H9 (cell line): ENCODE measurements at regions not wholly inside any gene's neighbourhood (a gene's known extent, or its start where the extent isn't known, plus 50 kb on each side); places are given as distances from the start of the nearest gene placed in this dataset.

Experiments
- DNase-seq: peaks from one replicate; pipeline ENCODE4 v3.0.0-alpha.2; 2017
- H2AFZ ChIP-seq: one replicate; pipeline ENCODE4 v1.6.1; 2013; ENCODE audit warnings: mild to moderate bottlenecking, low read length, control low read depth, moderate library complexity
- H2AK5ac ChIP-seq: 2 replicates; pipeline ENCODE4 v1.6.1; 2013; ENCODE audit warnings: low read length, control low read depth, mixed read lengths; ENCODE audit not compliant: insufficient read length
- H2BK120ac ChIP-seq: one replicate; pipeline ENCODE4 v1.6.1; 2013; ENCODE audit warnings: low read depth, mild to moderate bottlenecking, low read length, control low read depth, inconsistent platforms; ENCODE audit not compliant: poor library complexity, severe bottlenecking
- H2BK12ac ChIP-seq: 2 replicates; pipeline ENCODE4 v1.6.1; 2013; ENCODE audit warnings: low read length, control low read depth, mixed read lengths, low read depth; ENCODE audit not compliant: insufficient read length
- H2BK15ac ChIP-seq: 2 replicates; pipeline ENCODE4 v1.6.1; 2013; ENCODE audit warnings: low read depth, low read length, control low read depth
- H2BK20ac ChIP-seq: one replicate; pipeline ENCODE4 v1.6.1; 2013; ENCODE audit warnings: low read depth, mild to moderate bottlenecking, low read length, control low read depth, inconsistent platforms; ENCODE audit not compliant: poor library complexity, severe bottlenecking
- H2BK5ac ChIP-seq: 2 replicates; pipeline ENCODE4 v1.6.1; 2013; ENCODE audit warnings: low read length, control low read depth, mixed read lengths; ENCODE audit not compliant: insufficient read length
- H3K14ac ChIP-seq: 2 replicates; pipeline ENCODE4 v1.6.1; 2013; ENCODE audit warnings: low read length, control low read depth; ENCODE audit not compliant: insufficient read depth
- H3K18ac ChIP-seq: 2 replicates; pipeline ENCODE4 v1.6.1; 2013; ENCODE audit warnings: low read depth, mild to moderate bottlenecking, mixed read lengths, low read length, control low read depth; ENCODE audit not compliant: insufficient read length
- H3K23ac ChIP-seq: 2 replicates; pipeline ENCODE4 v1.6.1; 2013; ENCODE audit warnings: low read length, control low read depth, mixed read lengths, low read depth; ENCODE audit not compliant: insufficient read length
- H3K23me2 ChIP-seq: 2 replicates; pipeline ENCODE4 v1.6.1; 2013; ENCODE audit warnings: low read depth, mild to moderate bottlenecking, mixed read lengths, low read length, control low read depth; ENCODE audit not compliant: insufficient read length, poor library complexity, severe bottlenecking
- H3K27ac ChIP-seq: 2 replicates; pipeline ENCODE4 v1.5.1; 2013; ENCODE audit warnings: low read length, control low read depth, mixed read lengths, low read depth; ENCODE audit not compliant: insufficient read length
- H3K27me3 ChIP-seq: 2 replicates; pipeline ENCODE4 v1.6.1; 2013; ENCODE audit warnings: low read length, control low read depth, inconsistent platforms; ENCODE audit not compliant: insufficient read depth
- H3K4ac ChIP-seq: 2 replicates; pipeline ENCODE4 v1.6.1; 2013; ENCODE audit warnings: low read depth, mild to moderate bottlenecking, control low read depth, inconsistent platforms, low read length, moderate library complexity
- H3K4me1 ChIP-seq: 2 replicates; pipeline ENCODE4 v1.6.1; 2013; ENCODE audit warnings: low read length, control low read depth, inconsistent platforms; ENCODE audit not compliant: insufficient read depth
- H3K4me2 ChIP-seq: 2 replicates; pipeline ENCODE4 v1.6.1; 2013; ENCODE audit warnings: low read length, control low read depth, mixed read lengths; ENCODE audit not compliant: insufficient read length, insufficient read depth
- H3K56ac ChIP-seq: 2 replicates; pipeline ENCODE4 v1.6.1; 2013; ENCODE audit warnings: low read depth, mild to moderate bottlenecking, mixed read lengths, low read length, control low read depth; ENCODE audit not compliant: insufficient read length
- H3K79me1 ChIP-seq: 2 replicates; pipeline ENCODE4 v1.6.1; 2013; ENCODE audit warnings: low read depth, mild to moderate bottlenecking, moderate library complexity, low read length, control low read depth, inconsistent platforms; ENCODE audit not compliant: insufficient read depth, poor library complexity, severe bottlenecking
- H3K79me2 ChIP-seq: 2 replicates; pipeline ENCODE4 v1.6.1; 2013; ENCODE audit warnings: low read length, control low read depth, inconsistent platforms; ENCODE audit not compliant: insufficient read depth
- H3K9ac ChIP-seq: 2 replicates; pipeline ENCODE4 v1.6.1; 2013; ENCODE audit warnings: low read length, control low read depth, mixed read lengths; ENCODE audit not compliant: insufficient read length; ENCODE audit errors: extremely low read depth
- H3K9me3 ChIP-seq: one replicate; pipeline ENCODE4 v1.6.1; 2013; ENCODE audit warnings: low read depth, low read length, inconsistent platforms; ENCODE audit not compliant: control insufficient read depth
- H3T11ph ChIP-seq: one replicate; pipeline ENCODE4 v1.6.1; 2013; ENCODE audit warnings: mild to moderate bottlenecking, low read length, control low read depth, inconsistent platforms
- H4K20me1 ChIP-seq: one replicate; pipeline ENCODE4 v1.6.1; 2013; ENCODE audit not compliant: control insufficient read depth, insufficient read length, insufficient read depth
- H4K5ac ChIP-seq: 2 replicates; pipeline ENCODE4 v1.6.1; 2013; ENCODE audit warnings: low read depth, mild to moderate bottlenecking, mixed read lengths, low read length, control low read depth; ENCODE audit not compliant: insufficient read length
- H4K8ac ChIP-seq: replicated peaks from 2 replicates; pipeline ENCODE4 v1.6.1; 2013; ENCODE audit warnings: low read length, control low read depth, mixed read lengths, low read depth; ENCODE audit not compliant: insufficient read length
- H4K91ac ChIP-seq: 2 replicates; pipeline ENCODE4 v1.6.1; 2013; ENCODE audit warnings: low read depth, mild to moderate bottlenecking, moderate library complexity, mixed read lengths, low read length, control low read depth; ENCODE audit not compliant: insufficient read length
- H3K27ac Mint-ChIP-seq, 3 experiments: 2 replicates in 2 of 3; 3 replicates in 1 of 3; pipeline ENCODE4 v1.8.0; 2020 to 2021; ENCODE audit warnings: mixed read lengths in 3 of 3, mild to moderate bottlenecking in 1 of 3, moderate library complexity in 1 of 3
- H3K27me3 Mint-ChIP-seq: 2 replicates; pipeline ENCODE4 v1.8.0; 2021; ENCODE audit warnings: low read depth, mild to moderate bottlenecking, moderate library complexity, mixed read lengths
- H3K36me3 Mint-ChIP-seq, 3 experiments: 2 replicates in 2 of 3; 3 replicates in 1 of 3; pipeline ENCODE4 v1.8.0; 2020 to 2021; ENCODE audit warnings: low read depth in 3 of 3, mixed read lengths in 3 of 3; ENCODE audit not compliant: insufficient read depth in 1 of 3
- H3K4me1 Mint-ChIP-seq, 2 experiments: 2 replicates each; pipeline ENCODE4 v1.8.0; 2020; ENCODE audit warnings: mixed read lengths in 2 of 2
- H3K4me3 Mint-ChIP-seq, 2 experiments: 2 replicates in 1 of 2; 3 replicates in 1 of 2; pipeline ENCODE4 v1.8.0; 2020 to 2021; ENCODE audit warnings: mild to moderate bottlenecking in 2 of 2, mixed read lengths in 2 of 2, moderate library complexity in 1 of 2
- H3K9me3 Mint-ChIP-seq, 2 experiments: 2 replicates in 1 of 2; 3 replicates in 1 of 2; pipeline ENCODE4 v1.8.0; 2020; ENCODE audit warnings: mild to moderate bottlenecking in 2 of 2, mixed read lengths in 2 of 2, moderate library complexity in 1 of 2
- CTCF ChIP-seq: fragments of 200-600 bp; sonication (generic); conservative IDR thresholded peaks from 3 replicates; pipeline ENCODE4 v1.8.0; 2021; ENCODE audit warnings: antibody characterized with exemption, mild to moderate bottlenecking

- H3K9ac ChIP-seq: no peak overlapping the region
- H2BK12ac ChIP-seq: no peak overlapping the region
- no peak overlapping the region for H2BK20ac ChIP-seq
- H2BK5ac ChIP-seq: no peak overlapping the region
- no peak overlapping the region for H2AFZ ChIP-seq
- H3K4ac ChIP-seq: no peak overlapping the region
- no peak overlapping the region for H3K4me3 Mint-ChIP-seq
- no peaks in the 10 kb centered on the region for H3K9me3 Mint-ChIP-seq
- H3K4me1 ChIP-seq: no peaks in the 10 kb centered on the region
- H3K18ac ChIP-seq: no peak overlapping the region
- no peaks in the 10 kb centered on the region for H3K27me3 ChIP-seq
- H3K27ac ChIP-seq: no peak overlapping the region
- DNase-seq: no peak
- no peak overlapping the region for H4K91ac ChIP-seq
- no peak for TF ChIP-seq CTCF
- H3K4me1 Mint-ChIP-seq: peaks cover 0 to 10% of the 10 kb centered on the region in 2 experiments; a peak in 1 of 4 replicates
- H3K9me3 ChIP-seq: no peaks in the 10 kb centered on the region
- H3K79me1 ChIP-seq: no peaks in the 10 kb centered on the region
- no peak overlapping the region for H2BK15ac ChIP-seq
- H3K27ac Mint-ChIP-seq: no peak overlapping the region
- no peak overlapping the region for H2BK120ac ChIP-seq
- no peak overlapping the region for H4K8ac ChIP-seq
- no peaks in the 10 kb centered on the region for H3K79me2 ChIP-seq
- H4K5ac ChIP-seq: no peak overlapping the region
- no peak overlapping the region for H3K14ac ChIP-seq
- no peaks in the 10 kb centered on the region; the same call in 1 of the 2 replicates for H3K27me3 Mint-ChIP-seq
- H3K56ac ChIP-seq: no peak overlapping the region
- H3K4me2 ChIP-seq: no peak overlapping the region
- no peaks in the 10 kb centered on the region for H4K20me1 ChIP-seq
- no peaks in the 10 kb centered on the region for H3K36me3 Mint-ChIP-seq
- no peak overlapping the region for H3T11ph ChIP-seq
- H3K23ac ChIP-seq: no peak overlapping the region
- H2AK5ac ChIP-seq: no peak overlapping the region
- no peaks in the 10 kb centered on the region for H3K23me2 ChIP-seq
These were observed 670.0 kb downstream of the DHX35 start for GRCh38 chr20:39632176-39632575.
